Inflammatory macrophage (primary cell): ENCODE measurements at regions not wholly inside any gene's neighbourhood (a gene's known extent, or its start where the extent isn't known, plus 50 kb on each side); places are given as distances from the start of the nearest gene placed in this dataset.

Experiments used
- DNase-seq, 2 donors: peaks; one replicate each; pipeline ENCODE4 v3.0.0-alpha.2; 2020 to 2022

- DNase-seq, result no peak
Observed at GRCh38 chr3:102238362-102238761, 196.5 kb upstream of the ZPLD1 start.

- no peak for DNase-seq
Observed at GRCh38 chr3:102240720-102241119, 194.1 kb upstream of the ZPLD1 start.

- no peak for DNase-seq
Observed at GRCh38 chr3:102248981-102249705, 185.7 kb upstream of the ZPLD1 start.

- DNase-seq, result no peak
Observed at GRCh38 chr3:102255736-102256135, 179.1 kb upstream of the ZPLD1 start.

GRCh38 chr3:102258666-102259227 lies 176.1 kb upstream of the ZPLD1 start:
- DNase-seq, result no peak

- no peak for DNase-seq
Observed at GRCh38 chr3:102259663-102260062, 175.2 kb upstream of the ZPLD1 start.

- no peak for DNase-seq
Observed at GRCh38 chr3:102265720-102266119, 169.1 kb upstream of the ZPLD1 start.

- DNase-seq, result no peak
Observed at GRCh38 chr3:102269406-102269805, 165.4 kb upstream of the ZPLD1 start.

GRCh38 chr3:102290241-102290640 lies 144.6 kb upstream of the ZPLD1 start:
- no peak for DNase-seq

GRCh38 chr3:102295756-102296155 lies 139.1 kb upstream of the ZPLD1 start:
- no peak for DNase-seq

GRCh38 chr3:102297072-102297658 lies 137.7 kb upstream of the ZPLD1 start:
- no peak for DNase-seq

GRCh38 chr3:102299125-102299877 lies 135.5 kb upstream of the ZPLD1 start:
- no peak for DNase-seq

GRCh38 chr3:102301155-102301880 lies 133.5 kb upstream of the ZPLD1 start:
- no peak for DNase-seq

- no peak for DNase-seq
Observed at GRCh38 chr3:102302020-102302419, 132.8 kb upstream of the ZPLD1 start.

- no peak for DNase-seq
Observed at GRCh38 chr3:102304550-102304949, 130.3 kb upstream of the ZPLD1 start.

GRCh38 chr3:102307442-102307841 lies 127.4 kb upstream of the ZPLD1 start:
- DNase-seq, result no peak

- no peak for DNase-seq
Observed at GRCh38 chr3:102329066-102329465, 105.7 kb upstream of the ZPLD1 start.

- DNase-seq, result no peak
Observed at GRCh38 chr3:102329561-102329960, 105.3 kb upstream of the ZPLD1 start.

GRCh38 chr3:102332205-102332604 lies 102.6 kb upstream of the ZPLD1 start:
- no peak for DNase-seq

- no peak for DNase-seq
Observed at GRCh38 chr3:102332934-102333333, 101.9 kb upstream of the ZPLD1 start.

- no peak for DNase-seq
Observed at GRCh38 chr3:102336130-102336529, 98.7 kb upstream of the ZPLD1 start.

- DNase-seq, result no peak
Observed at GRCh38 chr3:102339671-102340070, 95.1 kb upstream of the ZPLD1 start.

- DNase-seq, result no peak
Observed at GRCh38 chr3:102346897-102347296, 87.9 kb upstream of the ZPLD1 start.
